Testis (tissue), 2 donors: ENCODE measurements at regions not wholly inside any gene's neighbourhood (a gene's known extent, or its start where the extent isn't known, plus 50 kb on each side); places are given as distances from the start of the nearest gene placed in this dataset.

Experiments
- CTCF ChIP-seq, 3 experiments: fragments of 450-650 bp in 2 of 3; fragments of 200-600 bp in 1 of 3; sonication (generic) in 1 of 3; IDR thresholded peaks; one replicate each; pipeline ENCODE4 v1.5.1; 2016 to 2019; ENCODE audit warnings: antibody characterized with exemption in 3 of 3, mild to moderate bottlenecking in 2 of 3, moderate library complexity in 1 of 3
- POLR2A ChIP-seq: fragments of 450-650 bp; IDR thresholded peaks from one replicate; pipeline ENCODE4 v1.6.1; 2017; ENCODE audit warnings: antibody characterized with exemption, mild to moderate bottlenecking, moderate library complexity

GRCh38 chr7:119571666-119572065, 701.3 kb upstream of the KCND2 start:
- TF ChIP-seq CTCF (IDR thresholded peaks at IDR 0.05) (no peak), POLR2A (no peak)
